NCI-H510A (cell line): ENCODE measurements at regions not wholly inside any gene's neighbourhood (a gene's known extent, or its start where the extent isn't known, plus 50 kb on each side); places are given as distances from the start of the nearest gene placed in this dataset.

Experiments
- DNase-seq: peaks from one replicate; lab custom pipeline; 2025; lab: John Stamatoyannopoulos, UW

- DNase-seq, result no peak
Measured at GRCh38 chr5:33329891-33330290, 110.9 kb upstream of the TARS1 start.

DNA sequence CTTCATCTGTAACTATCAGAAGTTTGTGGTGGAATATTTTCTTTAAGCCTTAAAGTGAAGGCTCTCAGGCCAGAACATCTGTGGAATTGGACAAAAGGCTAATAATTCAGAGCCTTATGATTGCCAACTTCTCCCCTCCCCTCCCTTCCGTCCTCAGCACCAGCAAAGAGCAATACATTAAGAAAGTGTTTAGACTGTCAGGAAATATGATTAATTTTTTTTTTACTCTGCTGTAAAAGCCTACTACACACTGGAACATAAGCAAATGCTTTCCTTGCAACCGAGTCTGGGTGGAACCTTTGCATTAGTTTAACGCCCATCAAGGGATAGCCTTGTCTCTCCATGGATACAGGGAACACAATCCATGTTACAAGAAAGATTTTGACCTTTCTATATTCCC, 110.3 kb upstream of the TARS1 start:
- no peak for DNase-seq

- no peak for DNase-seq
Measured at GRCh38 chr5:33330992-33331391, 109.8 kb upstream of the TARS1 start.

DNA sequence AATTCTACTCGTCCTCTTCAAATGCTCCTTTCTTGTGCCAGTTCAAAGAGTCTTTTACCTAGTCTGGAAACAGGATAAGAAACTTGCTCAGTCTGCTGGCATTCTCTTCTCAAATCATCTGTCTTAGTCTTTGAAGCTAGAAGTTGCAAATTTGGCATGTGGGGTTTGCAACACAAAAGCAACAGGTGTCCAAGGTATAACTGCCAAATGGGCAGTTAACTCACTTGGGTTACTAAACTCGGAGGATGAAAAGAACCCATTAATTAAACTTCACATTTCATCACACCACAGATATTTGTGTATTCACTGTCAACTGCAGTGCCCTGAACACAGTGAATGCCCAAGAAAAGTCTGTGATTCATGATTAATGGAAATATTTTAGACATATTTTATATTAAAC, 108.0 kb upstream of the TARS1 start:
- DNase-seq, result no peak

DNA sequence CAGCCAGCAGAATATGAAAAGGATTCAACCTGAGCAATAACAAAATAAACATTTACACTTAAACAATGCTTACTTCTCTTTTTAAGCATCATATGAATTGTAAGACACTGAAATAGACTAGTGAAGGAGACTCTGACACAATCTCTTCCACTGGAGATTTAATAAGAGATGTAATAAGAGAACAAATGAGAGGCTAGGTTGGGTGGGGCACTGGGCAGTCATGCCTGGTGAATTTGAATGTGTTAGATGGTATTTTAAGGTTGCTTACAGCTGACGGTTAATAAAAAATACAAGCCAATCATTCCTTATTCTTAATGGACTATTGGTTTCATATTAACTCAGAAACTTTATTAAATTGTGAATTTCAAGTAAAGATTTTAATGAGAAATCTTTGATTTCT, 105.9 kb upstream of the TARS1 start:
- no peak for DNase-seq

DNA sequence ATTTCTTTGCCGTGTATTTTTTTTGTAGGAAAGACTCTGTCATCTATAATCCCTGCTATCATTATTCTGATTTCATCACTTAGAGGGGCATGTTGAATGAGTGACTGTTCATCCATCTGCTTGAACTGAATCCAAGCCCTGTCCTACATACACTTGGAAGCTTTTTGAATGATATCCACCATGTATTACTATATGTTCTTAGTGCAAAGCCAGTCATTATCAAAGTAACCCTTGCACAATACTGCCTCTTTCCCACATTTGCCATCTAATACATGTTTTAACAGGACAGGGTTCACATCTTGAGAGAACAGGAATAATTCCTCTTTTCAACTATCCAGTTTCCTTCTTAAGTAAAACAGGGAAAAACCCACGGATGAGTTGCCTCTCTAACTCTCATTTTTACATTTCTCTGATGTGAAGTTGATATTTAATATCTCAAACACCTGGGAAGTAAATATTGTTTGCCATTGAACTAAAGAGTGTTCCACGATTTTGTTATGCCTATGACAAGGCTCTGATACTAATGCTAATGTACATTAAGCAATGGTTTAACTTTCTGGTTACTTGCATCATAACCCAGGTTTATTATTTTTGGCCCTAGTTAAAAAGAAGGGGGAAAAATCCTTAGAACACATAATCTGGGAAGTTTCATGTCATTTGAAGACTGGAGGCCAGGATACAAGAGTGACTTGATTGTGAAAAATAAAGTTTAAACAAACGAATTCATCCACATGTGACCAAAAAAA, 103.7 kb upstream of the TARS1 start:
- DNase-seq, result no peak

DNA sequence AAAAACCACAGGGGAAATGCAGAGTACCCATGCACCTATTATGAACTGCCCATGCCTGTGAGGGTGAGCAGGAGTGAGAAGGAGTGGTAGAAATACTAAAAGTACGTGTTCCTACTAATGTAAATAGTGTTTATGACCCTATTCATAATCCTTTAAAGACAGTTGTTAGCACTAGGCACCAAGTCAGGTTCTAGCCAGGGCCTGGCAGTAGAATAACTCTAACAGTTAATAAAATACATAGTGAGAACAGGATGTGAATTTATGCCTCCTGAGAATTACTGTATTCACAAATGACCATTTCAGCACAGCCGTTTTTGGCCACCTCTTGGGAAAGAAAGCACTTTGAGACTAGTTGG, 103.2 kb upstream of the TARS1 start:
- no peak for DNase-seq

- DNase-seq, result no peak
Measured at GRCh38 chr5:33338336-33339110, 102.2 kb upstream of the TARS1 start.

DNA sequence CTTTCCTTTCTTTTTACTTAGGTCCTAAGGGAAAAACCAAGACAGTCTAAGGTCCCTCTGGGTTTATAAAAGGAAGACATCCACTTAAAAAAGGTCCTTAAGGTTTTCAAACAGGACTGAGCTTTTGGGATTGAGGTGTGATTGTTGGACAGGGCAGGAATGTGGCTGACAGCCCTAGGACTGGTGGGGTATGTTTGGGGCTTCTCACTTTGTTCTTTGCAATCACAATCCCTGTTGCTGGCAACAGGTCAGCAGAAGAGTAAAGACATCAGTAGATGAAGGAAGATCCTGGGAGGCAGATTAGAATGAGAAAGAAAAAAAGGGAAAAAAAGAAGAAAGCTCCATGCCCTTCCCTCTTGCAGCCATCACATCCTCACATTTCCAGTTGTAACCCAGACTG, 101.4 kb upstream of the TARS1 start:
- no peak for DNase-seq

DNA sequence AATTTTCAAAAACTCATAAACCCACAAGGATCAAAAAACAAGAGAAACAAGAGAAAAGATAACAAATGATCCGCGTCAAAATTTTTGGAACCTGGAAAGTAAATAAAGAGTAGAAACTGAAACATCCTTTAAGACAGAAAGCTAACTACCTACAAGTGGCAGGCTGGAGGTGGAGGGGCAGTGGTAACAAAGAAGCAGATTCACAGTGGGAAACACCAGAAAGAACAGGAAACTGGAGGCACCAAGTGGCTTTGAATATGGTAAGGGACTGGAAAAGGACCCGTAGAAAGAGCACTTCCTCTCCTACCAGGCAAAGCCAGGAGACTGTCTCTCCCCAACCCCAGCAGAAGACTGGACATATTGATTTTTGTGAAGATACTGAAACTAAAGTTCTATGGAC, 100.6 kb upstream of the TARS1 start:
- DNase-seq, result no peak

- no peak for DNase-seq
Measured at GRCh38 chr5:33341351-33341750, 99.4 kb upstream of the TARS1 start.

GRCh38 chr5:33343676-33344327, 97.0 kb upstream of the TARS1 start:
- DNase-seq, result no peak

- DNase-seq, result no peak
Measured at GRCh38 chr5:33346534-33346933, 94.2 kb upstream of the TARS1 start.

DNA sequence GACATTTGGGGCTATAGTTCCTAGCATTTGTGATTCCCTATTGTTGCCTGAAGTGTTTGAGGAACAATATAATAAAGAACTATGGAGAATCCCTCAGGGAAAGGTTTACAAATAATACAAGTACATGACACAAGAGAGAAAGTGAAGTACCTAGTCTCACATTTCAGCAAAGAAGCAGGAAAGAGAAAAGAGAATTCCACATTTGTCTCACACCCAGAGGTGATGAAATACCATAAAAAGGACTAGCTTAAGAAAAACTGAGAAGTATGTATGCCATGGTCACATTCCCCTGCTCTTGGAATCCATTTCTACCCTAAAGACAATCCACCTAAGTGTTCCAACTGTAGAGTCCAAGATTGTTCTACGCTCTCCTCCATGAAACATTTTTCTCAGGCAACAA, 79.0 kb upstream of the TARS1 start:
- DNase-seq, result no peak

GRCh38 chr5:33362915-33363314, 77.8 kb upstream of the TARS1 start:
- no peak for DNase-seq

DNA sequence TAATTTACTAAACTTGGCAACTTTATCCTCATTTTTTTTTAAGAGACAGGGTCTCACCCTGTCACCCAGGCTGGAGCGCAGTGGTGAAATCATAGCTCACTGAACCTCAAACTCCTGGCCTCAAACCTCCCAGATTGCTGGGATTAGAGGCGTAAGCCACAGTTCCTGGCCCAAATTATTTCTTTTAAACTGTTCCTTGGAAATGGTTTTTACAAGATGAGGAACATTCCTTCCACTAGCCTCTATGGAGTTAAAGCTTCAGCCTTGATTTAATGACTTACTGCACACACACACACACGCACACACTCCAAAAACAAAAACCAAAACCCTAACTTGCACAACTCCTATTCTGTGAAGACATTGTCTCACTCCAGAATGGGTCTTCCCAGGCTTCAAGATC, 77.2 kb upstream of the TARS1 start:
- no peak for DNase-seq

DNA sequence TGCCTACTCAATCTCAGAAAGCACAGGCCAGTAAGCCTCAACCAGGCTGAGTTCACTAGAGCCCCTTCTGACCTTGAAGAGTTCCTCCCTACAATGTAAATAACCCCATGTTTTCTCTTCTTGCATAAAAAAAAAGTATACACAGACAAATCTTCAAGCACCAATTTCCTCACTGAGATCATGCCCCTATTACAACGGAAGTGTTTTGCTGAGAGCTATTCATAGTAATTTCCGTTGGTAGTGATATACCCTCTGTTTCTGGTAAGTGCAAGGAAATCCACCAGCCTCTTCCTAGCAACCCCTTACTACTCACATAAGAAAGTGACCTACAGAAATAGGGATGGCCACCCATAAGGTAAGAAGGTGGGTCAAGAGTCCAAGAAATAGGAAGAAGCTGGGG, 76.4 kb upstream of the TARS1 start:
- DNase-seq, result no peak

- DNase-seq, result no peak
Measured at GRCh38 chr5:33367416-33367815, 73.3 kb upstream of the TARS1 start.

DNA sequence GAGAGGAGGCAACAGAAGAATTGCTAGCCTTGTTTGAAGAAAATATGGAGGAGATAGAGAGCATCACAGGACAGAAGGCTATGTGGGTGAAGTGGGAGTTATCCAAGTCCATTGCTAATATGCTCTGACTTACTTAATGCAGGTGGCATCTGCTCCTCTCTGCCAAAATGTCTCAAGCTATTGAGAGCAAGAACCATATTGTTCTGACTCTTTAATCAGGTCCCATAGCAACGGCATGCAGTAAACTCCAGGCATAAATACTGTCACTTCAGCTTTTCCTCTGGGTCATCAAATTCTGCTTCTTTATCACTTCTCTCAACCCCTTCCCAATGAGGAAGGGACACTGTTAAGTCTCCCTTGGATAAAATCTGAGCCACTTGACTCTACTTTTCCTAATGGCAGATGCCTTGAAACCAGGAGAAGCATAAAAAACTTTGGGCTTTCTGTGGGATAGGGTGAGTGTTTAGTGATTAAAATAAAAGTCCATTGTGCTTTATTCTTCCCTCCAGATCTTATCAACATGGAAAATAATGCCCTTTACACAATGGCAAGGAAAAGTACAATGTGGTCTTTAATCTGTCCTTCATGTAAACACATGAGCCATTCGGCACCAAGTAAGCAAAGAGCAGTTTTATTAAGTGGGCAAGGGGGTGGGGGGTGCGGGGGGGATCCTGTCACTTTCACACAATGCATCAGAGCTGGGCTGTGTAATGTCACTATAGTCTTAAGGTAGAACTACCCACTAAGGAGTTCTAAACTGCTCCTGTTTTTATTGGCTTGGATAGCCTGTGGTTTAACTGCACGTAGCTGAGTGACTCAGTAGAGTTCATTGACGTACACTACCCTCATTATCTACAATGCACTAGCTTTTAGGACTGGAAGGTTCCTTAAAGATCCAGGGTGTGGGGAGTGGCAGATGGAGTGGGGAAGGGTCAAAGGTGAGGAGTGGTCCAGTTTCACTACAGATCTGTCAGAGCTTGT, 71.0 kb upstream of the TARS1 start:
- no peak for DNase-seq

GRCh38 chr5:33370466-33370859, 70.3 kb upstream of the TARS1 start:
- no peak for DNase-seq

- DNase-seq, result no peak
Measured at GRCh38 chr5:33371660-33372059, 69.1 kb upstream of the TARS1 start.
